ENCODE measurements at regions not wholly inside any gene's neighbourhood (a gene's known extent, or its start where the extent isn't known, plus 50 kb on each side); places are given as distances from the start of the nearest gene placed in this dataset.

- DNase-seq (ENCODE audit: low spot score): no peak
- in situ Hi-C loops (cut with HindIII; ENCODE audit: low sequenced_read_pairs): no loop called here
Measured at GRCh38 chr14:101476916-101477553, 84.3 kb upstream of the DIO3 start.

- no peak for DNase-seq (ENCODE audit: low spot score)
- in situ Hi-C loops (cut with HindIII; ENCODE audit: low sequenced_read_pairs): no loop called here
Measured at GRCh38 chr14:101477648-101478047, 83.6 kb upstream of the DIO3 start.

GRCh38 chr14:101478096-101478495 lies 83.2 kb upstream of the DIO3 start:
- no peak for DNase-seq (ENCODE audit: low spot score)
- in situ Hi-C loops (cut with HindIII; ENCODE audit: low sequenced_read_pairs): no loop called here

- no peak for DNase-seq (ENCODE audit: low spot score)
- in situ Hi-C loops (cut with HindIII; ENCODE audit: low sequenced_read_pairs): no loop called here
Measured at GRCh38 chr14:101478796-101479410, 82.4 kb upstream of the DIO3 start.

GRCh38 chr14:101480022-101480746 lies 81.1 kb upstream of the DIO3 start:
- in situ Hi-C loops (cut with HindIII; ENCODE audit: low sequenced_read_pairs): no loop called here
- DNase-seq (ENCODE audit: low spot score): no peak

GRCh38 chr14:101480747-101481530 lies 80.4 kb upstream of the DIO3 start:
- in situ Hi-C loops (cut with HindIII; ENCODE audit: low sequenced_read_pairs): no loop called here
- DNase-seq (ENCODE audit: low spot score): no peak

GRCh38 chr14:101481557-101481956 lies 79.7 kb upstream of the DIO3 start:
- in situ Hi-C loops (cut with HindIII; ENCODE audit: low sequenced_read_pairs): no loop called here

GRCh38 chr14:101482066-101482465 lies 79.2 kb upstream of the DIO3 start:
- in situ Hi-C loops (cut with HindIII; ENCODE audit: low sequenced_read_pairs): no loop called here

More at GRCh38 chr14:101481557-101481956, 79.7 kb upstream of the DIO3 start:
- DNase-seq (ENCODE audit: low spot score): no peak

GRCh38 chr14:101483829-101484228 lies 77.5 kb upstream of the DIO3 start:
- in situ Hi-C loops (cut with HindIII; ENCODE audit: low sequenced_read_pairs): no loop called here

More at GRCh38 chr14:101482066-101482465, 79.2 kb upstream of the DIO3 start:
- DNase-seq (ENCODE audit: low spot score): no peak

GRCh38 chr14:101489092-101489760 lies 72.1 kb upstream of the DIO3 start:
- in situ Hi-C loops (cut with HindIII; ENCODE audit: low sequenced_read_pairs): no loop called here
- DNase-seq (ENCODE audit: low spot score): no peak

More at GRCh38 chr14:101483829-101484228, 77.5 kb upstream of the DIO3 start:
- DNase-seq (ENCODE audit: low spot score): no peak

- in situ Hi-C loops (cut with HindIII; ENCODE audit: low sequenced_read_pairs): no loop called here
- DNase-seq (ENCODE audit: low spot score): no peak
Measured at GRCh38 chr14:101490771-101491170, 70.5 kb upstream of the DIO3 start.

- no peak for DNase-seq (ENCODE audit: low spot score)
Measured at GRCh38 chr14:101491841-101492240, 69.5 kb upstream of the DIO3 start.

GRCh38 chr14:101492716-101493115 lies 68.6 kb upstream of the DIO3 start:
- in situ Hi-C loops (cut with HindIII; ENCODE audit: low sequenced_read_pairs): no loop called here
- DNase-seq (ENCODE audit: low spot score): no peak

More at GRCh38 chr14:101491841-101492240, 69.5 kb upstream of the DIO3 start:
- in situ Hi-C loops (cut with HindIII; ENCODE audit: low sequenced_read_pairs): no loop called here

GRCh38 chr14:101494826-101495225 lies 66.5 kb upstream of the DIO3 start:
- in situ Hi-C loops (cut with HindIII; ENCODE audit: low sequenced_read_pairs): no loop called here
- DNase-seq (ENCODE audit: low spot score): no peak

GRCh38 chr14:101495284-101495683 lies 66.0 kb upstream of the DIO3 start:
- in situ Hi-C loops (cut with HindIII; ENCODE audit: low sequenced_read_pairs): no loop called here

GRCh38 chr14:101495827-101496775 lies 65.2 kb upstream of the DIO3 start:
- in situ Hi-C loops (cut with HindIII; ENCODE audit: low sequenced_read_pairs): no loop called here
- peak; percentile 3 for DNase-seq (ENCODE audit: low spot score)

More at GRCh38 chr14:101495284-101495683, 66.0 kb upstream of the DIO3 start:
- DNase-seq (ENCODE audit: low spot score): no peak

- in situ Hi-C loops (cut with HindIII; ENCODE audit: low sequenced_read_pairs): no loop called here
- peak; percentile 46 for DNase-seq (ENCODE audit: low spot score)
Measured at GRCh38 chr14:101496776-101497683, 64.3 kb upstream of the DIO3 start.

Data from G401 (cell line).